ENCODE measurements at regions not wholly inside any gene's neighbourhood (a gene's known extent, or its start where the extent isn't known, plus 50 kb on each side); places are given as distances from the start of the nearest gene placed in this dataset.

DNA sequence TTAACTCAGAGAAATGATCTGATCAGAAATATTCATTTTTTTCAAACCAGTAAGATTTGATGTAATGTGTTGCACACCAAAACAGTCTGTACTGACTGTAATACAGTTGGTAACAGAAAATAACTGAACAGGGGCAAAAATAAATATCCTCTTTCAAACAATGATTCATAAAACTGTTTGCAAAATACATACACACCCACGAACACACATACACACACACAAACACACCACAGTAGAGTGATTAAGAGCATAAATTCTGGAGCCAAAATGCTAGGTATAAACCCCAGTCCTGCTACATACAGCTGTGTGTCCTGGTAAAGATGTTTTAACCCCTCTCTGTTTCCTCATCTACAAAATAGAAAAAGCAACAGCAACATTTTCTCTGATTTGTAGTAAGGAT is 376.6 kb downstream of the PDGFC start:
- DNase-seq (ENCODE audit: low read depth, low spot score): no peak

DNA sequence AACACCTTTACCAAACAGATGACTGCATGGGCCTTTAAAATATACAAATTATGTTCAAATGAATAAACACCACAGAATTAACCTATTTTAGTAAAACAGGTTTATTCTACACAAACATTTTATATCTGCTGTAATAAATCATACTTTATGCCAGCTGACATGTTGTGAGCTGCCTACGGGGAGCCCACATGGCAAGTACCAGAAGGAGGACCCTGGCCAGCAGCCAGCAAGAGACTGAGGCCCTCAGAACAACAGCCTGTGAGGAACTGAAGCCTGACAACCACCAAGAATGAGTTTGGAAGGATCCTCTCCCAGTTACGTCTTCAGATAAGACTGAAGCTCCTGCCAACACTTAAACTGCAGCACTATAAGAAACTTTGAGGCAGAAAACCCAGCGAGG is 377.0 kb downstream of the PDGFC start:
- DNase-seq (ENCODE audit: low read depth, low spot score): no peak

GRCh38 chr4:156593464-156593863 is 378.1 kb downstream of the PDGFC start:
- DNase-seq (ENCODE audit: low read depth, low spot score): no peak

- no peak for DNase-seq (ENCODE audit: low read depth, low spot score)
These were observed 379.9 kb downstream of the PDGFC start for GRCh38 chr4:156591679-156592078.

- DNase-seq (ENCODE audit: low read depth, low spot score): no peak
These were observed 387.5 kb downstream of the PDGFC start for GRCh38 chr4:156584100-156584499.

GRCh38 chr4:156583265-156583664 is 388.3 kb downstream of the PDGFC start:
- DNase-seq (ENCODE audit: low read depth, low spot score): no peak

DNA sequence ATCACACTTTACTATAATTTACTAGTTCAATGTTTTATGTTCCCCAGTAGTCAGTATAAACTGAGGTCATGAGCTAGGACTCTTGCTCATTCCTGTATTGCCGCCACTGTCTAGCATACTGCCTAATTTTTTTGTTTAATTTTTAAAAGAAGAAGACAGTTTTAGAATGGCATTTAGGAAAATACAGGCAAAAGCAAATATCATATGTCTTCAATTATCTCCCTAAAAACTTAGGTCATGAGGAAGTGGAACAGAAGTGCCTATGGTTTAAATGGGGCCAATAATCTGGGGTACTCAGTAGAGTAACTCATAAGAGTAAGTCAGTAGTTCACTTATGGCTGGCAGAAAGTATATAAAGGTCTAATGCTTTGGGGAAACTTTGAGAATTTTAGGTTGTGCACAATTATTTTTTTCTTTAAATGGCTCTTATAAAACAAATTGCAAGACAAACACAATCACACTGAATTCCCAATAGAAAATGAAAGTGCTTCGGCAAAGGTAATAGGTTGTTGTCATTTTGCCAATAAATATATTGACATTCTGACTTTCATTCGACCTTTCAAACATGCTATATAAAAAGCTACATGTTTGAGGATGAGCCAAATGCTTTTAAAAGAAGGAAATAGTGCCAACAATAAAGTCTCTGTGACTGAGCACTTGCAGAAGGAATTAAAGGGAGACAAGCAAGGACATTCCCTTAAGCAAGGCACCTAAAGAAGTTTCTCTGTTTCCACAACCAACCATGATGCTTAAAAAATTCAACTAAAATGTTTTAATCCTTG is 390.1 kb downstream of the PDGFC start:
- no peak for DNase-seq (ENCODE audit: low read depth, low spot score)

- DNase-seq (ENCODE audit: low read depth, low spot score): no peak
These were observed 392.9 kb downstream of the PDGFC start for GRCh38 chr4:156578713-156579112.

GRCh38 chr4:156578005-156578404 is 393.6 kb downstream of the PDGFC start:
- no peak for DNase-seq (ENCODE audit: low read depth, low spot score)

GRCh38 chr4:156576946-156577345 is 394.7 kb downstream of the PDGFC start:
- no peak for DNase-seq (ENCODE audit: low read depth, low spot score)

DNA sequence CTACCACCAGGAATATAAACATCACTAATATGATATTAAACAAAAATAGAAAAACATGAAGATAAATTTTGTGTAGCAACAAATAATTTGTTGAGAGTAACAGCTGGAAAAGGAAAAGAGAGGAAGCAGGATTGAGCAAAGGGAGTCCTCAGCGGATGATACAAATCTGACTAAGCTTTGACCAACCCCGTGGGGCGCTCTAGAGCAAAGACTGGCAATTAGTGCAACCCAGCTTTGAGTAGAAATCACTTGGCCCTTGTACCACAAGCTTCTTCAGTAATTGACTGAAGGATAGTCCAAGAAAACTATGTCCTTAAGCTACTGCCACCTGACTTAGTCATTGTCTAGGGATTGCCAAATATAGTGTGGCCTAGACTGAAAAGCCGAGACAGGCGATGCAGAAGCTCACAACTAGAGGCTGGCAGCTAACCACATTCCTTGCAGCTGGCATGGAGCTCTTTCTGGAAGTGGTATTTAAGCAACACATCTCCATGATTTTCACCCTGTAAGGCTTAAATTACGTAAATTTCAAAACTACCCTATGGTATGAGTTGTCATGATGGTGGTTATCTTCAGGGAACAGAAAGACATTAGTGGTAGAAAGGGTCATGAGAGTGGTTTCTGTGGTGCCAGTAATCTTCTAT is 396.0 kb downstream of the PDGFC start:
- DNase-seq (ENCODE audit: low read depth, low spot score): no peak

DNA sequence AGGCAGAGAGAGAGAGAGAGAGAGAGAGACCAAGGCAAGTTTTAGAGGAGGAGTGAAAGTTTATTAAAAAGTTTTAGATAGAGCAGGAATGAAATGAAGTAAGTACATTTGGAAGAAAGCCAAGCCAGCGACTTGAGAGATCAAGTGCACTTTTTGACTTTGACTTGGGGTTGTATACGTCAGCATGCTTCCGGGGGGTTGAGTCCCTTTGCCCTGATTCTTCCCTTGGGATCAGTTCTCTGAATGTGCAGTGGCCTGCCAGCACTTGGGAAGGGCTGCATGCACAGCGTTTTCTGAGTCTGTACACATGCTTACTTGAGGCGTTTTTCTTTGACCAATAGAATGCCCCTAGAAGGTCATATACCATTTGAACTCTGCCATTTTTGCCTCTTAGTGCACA is 400.5 kb downstream of the PDGFC start:
- DNase-seq (ENCODE audit: low read depth, low spot score): no peak

- DNase-seq (ENCODE audit: low read depth, low spot score): no peak
These were observed 402.1 kb downstream of the PDGFC start for GRCh38 chr4:156569535-156569934.

DNA sequence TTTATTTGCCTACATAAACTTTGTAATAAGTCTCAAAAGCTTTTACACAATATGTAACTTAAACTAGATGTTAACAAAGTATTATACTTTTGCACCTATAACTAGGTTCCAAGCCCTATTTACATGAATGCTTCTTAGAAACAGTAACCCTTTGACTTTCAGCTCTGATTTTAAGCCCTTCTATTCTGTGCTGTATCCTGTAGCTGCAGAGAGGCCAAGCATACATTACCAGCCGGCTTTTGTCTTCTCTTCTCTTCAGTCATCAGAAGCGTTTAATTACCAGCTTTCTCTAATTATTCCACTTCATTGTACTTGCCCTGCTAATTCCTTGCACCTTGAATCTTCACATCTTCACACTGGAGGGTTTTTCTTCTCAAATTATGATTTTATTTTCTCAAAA is 403.1 kb downstream of the PDGFC start:
- DNase-seq (ENCODE audit: low read depth, low spot score): no peak

DNA sequence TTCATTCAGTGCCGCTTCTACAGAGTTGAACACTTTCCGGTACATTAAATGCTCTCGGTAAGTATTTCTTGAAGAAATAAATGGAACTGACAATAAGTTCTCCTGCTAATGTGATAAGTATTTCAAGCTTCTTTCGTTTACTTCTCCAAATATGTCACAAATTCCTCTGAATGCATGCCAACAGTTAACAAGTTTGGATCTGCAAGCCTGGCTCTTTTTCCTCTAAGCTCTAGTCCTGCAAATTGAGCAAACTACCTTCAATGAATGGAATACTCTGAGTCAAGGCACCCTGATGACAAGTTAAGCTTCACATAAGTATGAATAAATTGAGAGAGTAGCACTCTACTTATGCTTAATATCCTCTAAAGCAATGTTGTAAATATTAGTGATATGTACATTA is 403.6 kb downstream of the PDGFC start:
- no peak for DNase-seq (ENCODE audit: low read depth, low spot score)

GRCh38 chr4:156560701-156561100 is 410.9 kb downstream of the PDGFC start:
- no peak for DNase-seq (ENCODE audit: low read depth, low spot score)

GRCh38 chr4:156559346-156559745 is 412.3 kb downstream of the PDGFC start:
- DNase-seq (ENCODE audit: low read depth, low spot score): no peak

GRCh38 chr4:156558373-156559025 is 413.1 kb downstream of the PDGFC start:
- peak; percentile 79 for DNase-seq (ENCODE audit: low read depth, low spot score)

GRCh38 chr4:156557920-156558319 is 413.7 kb downstream of the PDGFC start:
- no peak for DNase-seq (ENCODE audit: low read depth, low spot score)

- DNase-seq (ENCODE audit: low read depth, low spot score): no peak
These were observed 415.3 kb downstream of the PDGFC start for GRCh38 chr4:156556336-156556735.

GRCh38 chr4:156553659-156554058 is 417.9 kb downstream of the PDGFC start:
- no peak for DNase-seq (ENCODE audit: low read depth, low spot score)

GRCh38 chr4:156547891-156548290 is 423.7 kb downstream of the PDGFC start:
- no peak for DNase-seq (ENCODE audit: low read depth, low spot score)

DNA sequence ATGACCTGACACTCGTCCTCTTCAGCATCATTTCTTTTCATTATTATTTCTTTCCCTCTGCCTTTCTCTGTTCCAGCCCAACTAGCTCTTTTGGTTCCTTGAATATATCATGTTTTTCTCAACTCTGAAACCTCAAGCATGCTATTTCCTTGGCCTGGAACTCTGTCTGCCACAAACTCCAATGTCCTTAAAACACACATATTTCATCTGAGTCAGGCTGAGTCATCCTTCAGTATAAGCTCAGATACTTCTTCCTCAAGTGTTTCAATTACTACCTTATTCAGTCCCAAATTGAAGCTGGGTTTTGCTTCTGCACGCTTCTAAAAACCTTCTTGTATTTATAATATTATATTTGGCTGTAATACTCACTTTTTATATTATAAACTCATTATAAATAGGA is 424.2 kb downstream of the PDGFC start:
- DNase-seq (ENCODE audit: low read depth, low spot score): peak; percentile 32
